RWPE1 (cell line): ENCODE measurements at regions not wholly inside any gene's neighbourhood (a gene's known extent, or its start where the extent isn't known, plus 50 kb on each side); places are given as distances from the start of the nearest gene placed in this dataset.
"Not testable (repeated sequence)": the region's sequence is repeated elsewhere in the genome, so short reads cannot be mapped to it uniquely, and the experiment has no call there.

ENCODE experiments used
- CTCF ChIA-PET: fragments of 350-600 bp; sonication (Branson Sonifier 250); formaldehyde crosslinking; extraction: SDS; loops from one replicate; lab custom pipeline; 2021; lab: Yijun Ruan, JAX
- POLR2A ChIA-PET: fragments of 400-600 bp; formaldehyde crosslinking; extraction: SDS; loops from one replicate; lab custom pipeline; 2020; ENCODE audit warnings: antibody characterized with exemption; ENCODE audit not compliant: low non-redundant PET; lab: Yijun Ruan, JAX
- DNase-seq: peaks from one replicate; pipeline ENCODE4 v3.0.0; 2012; ENCODE audit warnings: low spot score
- H3K27ac ChIP-seq: fragments of 450-650 bp; 2 replicates; pipeline ENCODE4 v1.5.1; 2017
- CTCF ChIP-seq: fragments of 450-650 bp; conservative IDR thresholded peaks from 2 replicates; pipeline ENCODE4 v1.5.1; 2017; ENCODE audit warnings: low read depth, mild to moderate bottlenecking

GRCh38 chr6:109255087-109255486 lies 127.2 kb downstream of the CD164 start:
- CTCF ChIA-PET, result interaction anchor here (0.6 kb wide), 1 partner anchor 160 kb away, joined by 3 read pairs; no protein-coding TSS in a partner anchor
- TF ChIP-seq CTCF, result no peak
- POLR2A ChIA-PET, result no interaction called here
- DNase-seq, result no peak
- no peak overlapping the region for H3K27ac ChIP-seq

GRCh38 chr6:109253366-109253765 lies 128.9 kb downstream of the CD164 start:
- H3K27ac ChIP-seq, result no peak overlapping the region
- DNase-seq, result no peak
- no peak for TF ChIP-seq CTCF
- ChIA-PET CTCF (no interaction called here), POLR2A (interaction anchor here (0.6 kb wide), 1 partner anchor 1622 kb away, joined by 4 read pairs; no protein-coding TSS in a partner anchor)

- no peak for TF ChIP-seq CTCF
- ChIA-PET POLR2A (no interaction called here), CTCF (no interaction called here)
- DNase-seq, result no peak
- H3K27ac ChIP-seq, result no peak overlapping the region
These were observed 129.8 kb downstream of the CD164 start for GRCh38 chr6:109252261-109253041.

GRCh38 chr6:109251839-109252238 lies 130.4 kb downstream of the CD164 start:
- no peak for DNase-seq
- no peak for TF ChIP-seq CTCF
- CTCF ChIA-PET, result no interaction called here
- POLR2A ChIA-PET, result no interaction called here
- H3K27ac ChIP-seq, result no peak overlapping the region

- DNase-seq, H3K27ac ChIP-seq, POLR2A ChIA-PET, CTCF ChIA-PET: not testable (repeated sequence)
These were observed 131.6 kb downstream of the CD164 start for GRCh38 chr6:109250544-109251156.

- POLR2A ChIA-PET, result no interaction called here
- no peak for TF ChIP-seq CTCF
- DNase-seq, result no peak
- H3K27ac ChIP-seq, result no peak overlapping the region
- CTCF ChIA-PET, result no interaction called here
These were observed 138.1 kb downstream of the CD164 start for GRCh38 chr6:109243863-109244825.
